Transverse colon (tissue), 4 donors: ENCODE measurements at regions not wholly inside any gene's neighbourhood (a gene's known extent, or its start where the extent isn't known, plus 50 kb on each side); places are given as distances from the start of the nearest gene placed in this dataset.

Experiments
- DNase-seq: peaks from one replicate; pipeline ENCODE4 v3.0.0-alpha.2; 2019
- H3K27ac ChIP-seq, 4 donors: fragments of 200-600 bp; sonication (generic); 2 replicates each; pipeline ENCODE4 v1.5.1; 2016 to 2018; ENCODE audit warnings: inconsistent platforms in 4 of 4
- H3K27me3 ChIP-seq: fragments of 200-600 bp; sonication (generic); 2 replicates; pipeline ENCODE4 v1.5.1; 2017; ENCODE audit warnings: inconsistent platforms
- H3K36me3 ChIP-seq, 4 donors: fragments of 200-600 bp; sonication (generic); 2 replicates each; pipeline ENCODE4 v1.5.1; 2017 to 2019; ENCODE audit warnings: inconsistent platforms in 4 of 4
- H3K4me1 ChIP-seq, 4 donors: fragments of 200-600 bp; sonication (generic); 2 replicates each; pipeline ENCODE4 v1.5.1; 2017 to 2020; ENCODE audit warnings: inconsistent platforms in 4 of 4
- H3K4me3 ChIP-seq, 4 donors: fragments of 200-600 bp; sonication (generic); 1 replicate in 1 of 4; 2 replicates in 3 of 4; pipeline versions ENCODE4 v1.5.1 to v1.6.1; 2017 to 2019; ENCODE audit warnings: inconsistent platforms in 4 of 4
- H3K9me3 ChIP-seq, 2 donors: fragments of 200-600 bp; sonication (generic); 2 replicates each; pipeline ENCODE4 v1.5.1; 2017 to 2019; ENCODE audit warnings: inconsistent platforms in 2 of 2
- CTCF ChIP-seq, 5 experiments: fragments of 200-600 bp in 3 of 5; fragments of 450-650 bp in 2 of 5; sonication (generic) in 3 of 5; IDR thresholded peaks; 1 replicate in 2 of 5; 2 replicates in 3 of 5; pipeline ENCODE4 v1.5.1; 2016 to 2017; ENCODE audit warnings: antibody characterized with exemption in 5 of 5, inconsistent platforms in 3 of 5, mild to moderate bottlenecking in 2 of 5, moderate library complexity in 1 of 5
- EP300 ChIP-seq: sonication (generic); formaldehyde crosslinking; IDR thresholded peaks from one replicate; pipeline ENCODE4 v1.6.1; 2017; ENCODE audit warnings: antibody characterized with exemption, low read depth
- POLR2A ChIP-seq: fragments of 450-650 bp; IDR thresholded peaks from one replicate; pipeline ENCODE4 v1.6.1; 2016; ENCODE audit warnings: antibody characterized with exemption, mild to moderate bottlenecking, moderate library complexity
- POLR2AphosphoS5 ChIP-seq, 3 donors: sonication (generic); formaldehyde crosslinking; IDR thresholded peaks; one replicate each; pipeline ENCODE4 v1.6.1; 2016; ENCODE audit warnings: antibody characterized with exemption in 3 of 3
- WGBS, 2 donors: methylation state at CpG; one replicate each; pipeline ENCODE4 v1.1.5; 2018; ENCODE audit warnings: low coverage in 1 of 2; 5-methylcytosine and 5-hydroxymethylcytosine counted together
- in situ Hi-C, 4 donors: fragments of 200-750 bp; cut with MboI; loops; one replicate each; pipeline versions ENCODE4 v1.15.0 to v1.15.1; 2017; ENCODE audit warnings: low sequenced_read_pairs in 3 of 4, low pct_ligation_motif_present in 1 of 4, low pct_unique_long_range_greater_than_20kb in 1 of 4
- intact Hi-C: fragments of 100-400 bp; cut with DNase I; formaldehyde crosslinking; loops from one replicate; pipeline ENCODE4 v1.15.1; 2023; ENCODE audit warnings: low total_unique reads

- intact Hi-C loops (no loop called here), in situ Hi-C loops (no loop called here)
- no peaks in the 10 kb centered on the region for H3K4me1 ChIP-seq
- H3K9me3 ChIP-seq, result no peaks in the 10 kb centered on the region
- DNase-seq, result no peak
- H3K36me3 ChIP-seq, result no peaks in the 10 kb centered on the region
- no peak overlapping the region for H3K4me3 ChIP-seq
- H3K27me3 ChIP-seq, result no peaks in the 10 kb centered on the region
- H3K27ac ChIP-seq, result no peak overlapping the region
- TF ChIP-seq POLR2AphosphoS5 (IDR thresholded peaks at IDR 0.05) (no peak), CTCF (IDR thresholded peaks at IDR 0.05) (no peak), EP300 (no peak), POLR2A (no peak)
Measured at GRCh38 chr17:72038427-72038826, 82.4 kb upstream of the SOX9 start.

GRCh38 chr17:72039490-72039889 is 81.3 kb upstream of the SOX9 start:
- Histone ChIP-seq H3K36me3 (no peaks in the 10 kb centered on the region), H3K4me3 (no peak overlapping the region), H3K27me3 (no peaks in the 10 kb centered on the region), H3K4me1 (no peaks in the 10 kb centered on the region), H3K9me3 (no peaks in the 10 kb centered on the region), H3K27ac (no peak overlapping the region)
- in situ Hi-C loops, result no loop called here
- DNase-seq, result no peak
- intact Hi-C loops, result no loop called here
- TF ChIP-seq EP300, result no peak
- TF ChIP-seq POLR2AphosphoS5 (IDR thresholded peaks at IDR 0.05), result no peak
- WGBS, 2 donors, result 50 to 76% methylated on average over 1 to 2 of the region's 2 CpGs

GRCh38 chr17:72046178-72046577 is 74.6 kb upstream of the SOX9 start:
- H3K27me3 ChIP-seq, result no peaks in the 10 kb centered on the region
- no peak overlapping the region for H3K27ac ChIP-seq
- intact Hi-C loops, result no loop called here
- no peak overlapping the region for H3K4me3 ChIP-seq
- H3K4me1 ChIP-seq, result no peaks in the 10 kb centered on the region
- TF ChIP-seq POLR2AphosphoS5 (IDR thresholded peaks at IDR 0.05), result no peak
- TF ChIP-seq POLR2A, result no peak
- TF ChIP-seq EP300, result no peak
- no peak for TF ChIP-seq CTCF (IDR thresholded peaks at IDR 0.05)
- in situ Hi-C loops, result no loop called here
- H3K9me3 ChIP-seq, result no peaks in the 10 kb centered on the region
- WGBS, 2 donors, result 70 to 80% methylated on average over 1 to 3 of the region's 3 CpGs
- no peaks in the 10 kb centered on the region for H3K36me3 ChIP-seq
- DNase-seq, result no peak

GRCh38 chr17:72046643-72047612 is 73.9 kb upstream of the SOX9 start:
- H3K36me3 ChIP-seq, result no peaks in the 10 kb centered on the region
- in situ Hi-C loops, result no loop called here
- H3K4me3 ChIP-seq, result no peak overlapping the region
- 65 to 82% methylated on average over 2 to 14 of the region's 14 CpGs for WGBS, 2 donors
- intact Hi-C loops, result no loop called here
- no peak for TF ChIP-seq CTCF (IDR thresholded peaks at IDR 0.05)
- no peak for TF ChIP-seq POLR2AphosphoS5 (IDR thresholded peaks at IDR 0.05)
- no peak for TF ChIP-seq EP300
- TF ChIP-seq POLR2A, result no peak
- H3K27ac ChIP-seq, result no peak overlapping the region
- H3K4me1 ChIP-seq, result no peaks in the 10 kb centered on the region
- no peaks in the 10 kb centered on the region for H3K27me3 ChIP-seq
- no peaks in the 10 kb centered on the region for H3K9me3 ChIP-seq
- DNase-seq, result no peak
